GM21515 (cell line): ENCODE measurements at regions not wholly inside any gene's neighbourhood (a gene's known extent, or its start where the extent isn't known, plus 50 kb on each side); places are given as distances from the start of the nearest gene placed in this dataset.
"Not testable (repeated sequence)": the region's sequence is repeated elsewhere in the genome, so short reads cannot be mapped to it uniquely, and the experiment has no call there.

Source experiments
- ATAC-seq: cut with Tn5 transposase; IDR thresholded peaks from one replicate; pipeline ENCODE4 v1.9.1; 2021; ENCODE audit not compliant: unreplicated experiment

DNA sequence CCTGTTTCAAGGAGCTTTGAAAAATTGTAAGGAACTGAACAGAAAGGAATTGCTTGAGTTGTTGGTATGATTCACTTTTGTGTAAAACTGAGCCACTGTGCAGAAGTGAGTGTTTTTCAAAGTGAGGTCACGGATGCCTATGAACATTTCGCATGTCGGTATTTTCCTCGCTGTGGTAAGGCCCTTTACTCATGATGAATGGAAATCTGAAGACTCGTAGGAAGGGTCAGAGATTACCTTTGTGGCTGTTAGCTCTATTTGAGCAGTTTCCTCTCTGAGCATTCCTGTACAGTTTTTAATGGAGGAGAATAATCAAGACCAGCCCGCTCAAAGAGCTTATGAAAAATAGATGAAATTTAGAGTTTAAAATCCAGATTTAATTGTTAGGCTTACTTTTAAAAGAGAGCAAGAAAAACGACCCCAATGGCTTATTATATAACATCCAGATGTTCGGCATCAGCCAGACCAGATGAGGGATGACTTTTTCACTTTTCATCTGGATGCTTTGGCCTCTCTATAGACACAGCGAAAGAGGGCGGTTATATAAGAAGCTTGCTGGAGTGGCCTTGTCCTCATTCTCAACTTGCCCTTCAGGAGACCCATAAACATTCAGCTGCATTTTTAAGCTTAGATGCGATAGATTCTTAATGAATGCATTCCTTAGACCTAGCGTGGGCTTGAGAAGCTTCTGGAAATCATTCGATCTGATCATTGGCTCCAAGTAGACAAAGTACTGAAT lies 99.5 kb downstream of the CD83 start:
- ATAC-seq, result no peak

DNA sequence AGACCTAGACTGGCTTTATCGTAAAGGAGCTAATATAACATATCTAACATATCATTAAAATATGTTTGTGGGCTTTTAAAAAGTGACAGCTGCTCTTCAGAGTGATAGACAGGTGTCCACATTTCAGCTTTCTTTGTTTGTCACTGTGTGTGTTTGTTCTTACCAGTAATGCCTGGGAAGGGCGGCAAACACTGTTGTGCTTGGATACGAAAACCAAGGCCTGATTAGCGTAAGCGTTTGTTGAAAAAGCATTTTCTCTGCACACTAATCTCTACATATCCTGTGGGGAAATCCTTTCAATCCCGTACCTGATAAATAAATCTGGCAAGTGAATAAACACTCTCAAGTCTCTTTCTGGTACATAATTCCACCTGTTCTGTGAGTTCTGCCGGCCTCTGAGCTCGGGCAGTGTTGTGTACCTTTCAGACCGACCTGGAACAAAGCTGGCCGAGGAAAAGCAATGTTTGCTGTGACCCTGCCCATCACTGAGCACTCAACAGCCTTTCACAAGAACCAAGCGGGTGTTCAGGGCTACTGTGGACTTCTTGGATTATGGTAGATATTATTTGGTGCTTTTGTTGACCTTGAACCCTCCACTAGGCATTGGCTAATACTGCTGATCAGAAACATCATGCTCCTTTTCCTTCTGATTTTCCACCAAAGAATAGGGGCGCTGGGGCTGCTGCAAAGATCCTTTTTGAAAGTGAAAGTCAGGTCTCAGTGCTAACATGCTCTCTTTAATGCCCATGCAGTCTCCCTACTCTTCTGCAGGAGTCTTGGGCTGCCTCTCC lies 100.4 kb downstream of the CD83 start:
- no peak for ATAC-seq

DNA sequence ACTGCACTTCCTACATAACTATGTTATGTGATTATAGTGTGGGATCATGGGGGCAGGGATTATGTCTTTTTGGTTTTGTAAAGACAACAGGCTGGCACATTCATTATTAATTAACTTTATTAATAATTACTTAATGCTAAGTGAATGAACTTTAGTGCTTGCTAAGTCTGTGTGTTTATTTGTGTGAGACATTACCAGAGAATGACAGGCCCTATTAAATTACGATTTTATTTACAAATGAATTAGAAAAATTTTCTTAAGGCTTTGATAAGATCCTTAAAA lies 100.9 kb downstream of the CD83 start:
- no peak for ATAC-seq

DNA sequence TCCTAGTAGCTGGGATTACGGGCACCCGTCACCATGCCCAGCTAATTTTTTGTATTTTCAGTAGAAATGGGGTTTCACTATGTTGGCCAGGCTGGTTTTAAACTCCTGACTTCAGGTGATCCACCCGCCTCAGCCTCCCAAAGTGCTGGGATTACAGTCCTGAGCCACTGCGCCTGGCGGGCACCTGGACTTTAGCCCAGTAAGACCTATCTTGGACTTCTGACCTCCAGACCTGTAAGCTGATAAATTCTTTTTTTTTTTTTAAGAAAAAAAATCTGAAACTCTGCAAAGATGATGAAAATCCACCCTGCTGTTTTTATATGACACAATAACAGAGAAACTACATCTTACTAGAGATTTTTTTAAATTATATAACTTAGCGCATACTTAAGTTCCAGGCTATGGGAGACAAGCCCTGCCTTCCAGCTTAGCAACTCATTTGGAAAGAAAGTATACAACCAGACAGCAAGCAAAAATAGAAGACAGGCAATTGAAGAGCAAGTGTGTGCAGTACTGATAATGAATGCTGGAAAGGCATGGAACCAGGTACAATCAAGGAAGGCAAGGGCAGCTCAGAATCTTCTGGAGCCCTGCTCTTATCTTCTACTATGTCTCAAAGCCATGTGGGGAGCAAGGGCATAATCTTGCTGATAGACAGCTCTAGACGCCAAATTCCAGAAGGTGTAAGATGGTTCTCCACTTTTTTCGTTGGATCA lies 104.2 kb downstream of the CD83 start:
- no peak for ATAC-seq

DNA sequence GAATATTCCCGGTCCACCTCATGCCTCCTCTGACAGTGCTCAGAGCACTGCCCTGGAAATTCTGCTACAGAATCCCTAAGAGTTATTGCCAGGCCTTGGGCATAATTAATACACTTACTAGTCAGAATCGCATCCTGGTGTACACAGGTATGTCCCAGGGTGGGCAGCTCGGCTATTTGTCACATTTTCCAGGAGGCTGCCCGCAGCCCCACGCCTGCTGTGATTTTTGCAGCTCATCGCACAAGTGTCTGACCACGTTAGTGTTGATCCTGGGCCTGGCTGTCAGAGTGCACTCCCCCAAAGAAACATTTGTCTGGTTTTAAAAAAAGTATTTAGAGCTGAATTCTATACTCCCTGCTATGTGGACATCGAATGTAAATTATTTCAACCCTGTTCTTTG lies 105.4 kb downstream of the CD83 start:
- ATAC-seq, result no peak

DNA sequence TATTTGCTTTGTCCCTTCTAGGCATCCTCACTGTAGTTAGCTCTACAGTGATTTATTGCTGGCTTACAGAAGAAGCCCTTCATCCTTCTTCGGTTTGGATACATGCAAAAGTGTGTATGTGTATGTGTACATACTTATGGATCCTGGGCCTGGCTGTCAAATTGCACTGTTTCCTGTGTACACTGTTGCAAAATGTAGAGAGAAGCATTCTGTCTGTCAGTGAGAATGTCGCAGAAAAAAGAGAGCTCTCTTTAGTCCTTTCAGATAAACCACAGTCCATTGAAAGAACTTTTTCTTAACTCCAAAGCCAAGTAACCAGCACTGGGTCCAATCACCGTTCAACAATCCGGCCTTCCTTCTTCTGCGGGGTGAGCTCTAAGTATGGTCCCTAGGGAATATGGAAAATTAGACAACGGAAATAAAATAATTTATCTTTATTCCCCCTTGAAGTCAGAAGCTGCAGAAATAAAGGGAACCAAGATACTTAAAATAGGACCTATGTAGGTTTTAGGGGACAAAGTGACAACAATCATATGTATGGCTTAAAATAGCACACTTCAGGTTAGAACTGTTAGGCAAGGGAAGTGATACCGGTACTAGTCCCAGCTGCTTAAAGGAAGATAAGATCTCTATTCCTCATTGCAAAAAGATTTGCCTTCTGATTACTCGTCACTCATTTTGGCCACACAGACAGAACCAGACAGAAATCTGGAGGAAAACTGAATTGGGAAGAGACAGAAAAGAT lies 107.0 kb downstream of the CD83 start:
- ATAC-seq, result no peak

DNA sequence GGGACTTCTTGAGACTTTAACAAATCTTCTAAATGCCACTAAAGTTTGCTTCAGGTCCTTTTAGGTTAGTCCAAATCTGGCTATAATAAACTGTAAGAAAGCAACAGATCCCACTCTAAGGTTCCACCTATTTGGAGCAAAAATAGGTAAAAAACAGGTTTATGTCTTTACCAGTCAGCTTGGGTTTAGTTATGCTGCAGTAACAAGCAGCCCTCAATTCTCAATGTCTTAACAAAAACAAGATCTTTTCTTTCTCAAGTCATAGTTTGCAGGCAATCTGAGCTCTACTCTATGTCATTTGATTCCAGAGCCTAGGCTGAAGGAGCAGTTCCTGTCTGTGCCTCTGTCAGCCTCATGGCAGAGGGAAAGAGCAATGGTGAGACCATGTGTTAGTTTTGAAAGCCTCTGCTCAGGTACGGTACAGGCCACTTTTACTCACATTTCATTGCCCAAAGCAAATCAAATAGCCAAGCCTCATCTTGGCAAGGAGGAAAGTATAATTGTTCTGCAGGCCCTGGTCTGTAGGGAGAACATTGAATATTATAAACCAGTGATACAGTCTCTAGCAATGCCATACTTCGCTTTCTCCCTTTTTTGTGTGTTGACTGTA lies 108.6 kb downstream of the CD83 start:
- ATAC-seq, result no peak

DNA sequence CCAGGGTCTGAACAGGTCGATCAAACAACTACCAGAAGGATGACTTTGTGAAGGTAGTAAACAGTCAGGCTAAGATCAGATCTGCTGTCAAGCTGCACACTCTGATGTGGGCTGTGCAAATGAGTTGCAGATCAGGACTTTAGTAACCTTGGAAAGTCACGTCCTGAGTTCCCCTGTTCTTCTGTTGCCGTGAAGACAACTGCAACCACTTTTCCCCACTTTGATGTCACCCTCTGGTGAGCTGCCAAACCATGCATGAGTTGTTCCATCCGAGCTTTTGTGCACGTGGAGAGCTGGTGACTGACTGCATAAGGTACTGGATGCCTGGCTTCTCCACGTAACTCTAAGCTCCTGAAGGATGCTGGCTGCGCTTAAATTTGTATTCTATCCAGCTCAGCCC lies 111.0 kb downstream of the CD83 start:
- no peak for ATAC-seq

DNA sequence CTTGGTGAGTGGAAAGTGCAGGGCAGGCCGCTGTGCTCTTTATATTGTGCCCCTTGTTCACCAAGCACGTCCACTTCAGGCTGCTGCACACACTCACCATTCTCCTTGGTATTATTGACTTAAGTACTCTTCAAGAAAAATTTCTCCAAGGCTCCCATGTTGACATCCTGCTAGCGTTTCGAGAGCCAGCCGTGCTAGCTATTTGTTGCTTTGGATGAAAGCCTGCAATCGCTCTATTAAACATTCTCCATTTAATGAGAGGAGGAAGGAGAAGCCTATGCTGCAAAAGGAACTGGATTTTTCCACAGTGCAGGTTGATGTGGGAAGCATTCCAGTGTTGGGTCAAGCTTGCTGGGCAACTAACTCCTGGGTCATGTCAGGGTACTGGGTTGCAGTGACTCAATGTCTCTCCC lies 113.5 kb downstream of the CD83 start:
- ATAC-seq, result no peak

DNA sequence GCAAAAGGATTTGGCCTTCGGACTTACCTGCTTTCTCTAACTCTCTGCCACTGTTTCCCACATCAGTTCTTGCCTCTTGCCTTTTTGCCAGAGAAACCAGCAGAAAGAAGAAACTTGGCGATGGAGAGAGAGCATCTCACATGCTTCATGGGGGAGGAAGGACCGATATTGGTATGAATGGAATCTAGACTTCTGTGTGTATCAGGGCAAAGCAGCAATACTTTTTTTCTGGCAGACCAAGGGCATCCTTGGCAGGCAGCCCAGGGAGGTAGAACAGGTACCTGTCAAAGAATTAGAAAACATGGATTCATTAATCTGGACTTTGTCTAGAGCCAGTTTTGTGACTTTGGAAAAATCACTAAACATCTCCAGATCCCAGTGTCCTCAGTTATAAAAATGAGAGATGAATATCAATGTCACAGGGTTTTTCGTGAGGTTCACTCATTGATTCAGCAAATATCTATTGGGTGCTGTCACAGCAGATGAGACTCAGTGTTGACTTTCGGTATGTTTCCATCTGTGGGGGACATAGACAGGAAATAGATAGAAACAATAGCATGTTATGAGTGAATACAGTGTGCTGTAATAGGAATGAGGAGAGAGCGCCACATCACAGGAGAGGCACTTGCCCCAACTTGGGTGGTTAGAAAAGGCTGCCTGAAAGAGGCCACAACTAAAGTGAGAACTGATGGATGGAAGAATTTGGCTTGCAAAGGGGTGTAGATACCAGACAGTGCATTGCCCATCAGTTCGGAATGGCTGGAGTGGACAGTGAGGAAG lies 114.1 kb downstream of the CD83 start:
- ATAC-seq, result no peak

DNA sequence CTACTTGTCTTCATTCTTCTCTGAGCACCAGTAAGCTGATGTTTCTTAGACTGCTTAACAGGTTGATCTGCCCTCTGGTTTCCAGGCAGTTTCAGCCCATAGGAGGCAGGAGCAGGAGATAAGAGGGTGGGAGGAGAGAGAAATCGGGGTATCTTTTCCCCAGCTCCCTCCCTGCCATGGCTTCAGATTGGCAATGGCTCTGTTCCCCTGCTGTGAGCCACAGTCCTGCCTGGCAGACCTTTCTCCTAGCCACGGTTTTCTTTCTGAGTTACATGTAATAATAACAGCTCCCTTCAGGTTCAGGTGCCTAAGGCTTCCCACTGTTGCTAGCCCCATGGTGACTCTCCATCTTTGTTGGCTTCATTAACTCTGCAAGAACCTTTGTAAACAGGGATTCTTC lies 115.3 kb downstream of the CD83 start:
- no peak for ATAC-seq

DNA sequence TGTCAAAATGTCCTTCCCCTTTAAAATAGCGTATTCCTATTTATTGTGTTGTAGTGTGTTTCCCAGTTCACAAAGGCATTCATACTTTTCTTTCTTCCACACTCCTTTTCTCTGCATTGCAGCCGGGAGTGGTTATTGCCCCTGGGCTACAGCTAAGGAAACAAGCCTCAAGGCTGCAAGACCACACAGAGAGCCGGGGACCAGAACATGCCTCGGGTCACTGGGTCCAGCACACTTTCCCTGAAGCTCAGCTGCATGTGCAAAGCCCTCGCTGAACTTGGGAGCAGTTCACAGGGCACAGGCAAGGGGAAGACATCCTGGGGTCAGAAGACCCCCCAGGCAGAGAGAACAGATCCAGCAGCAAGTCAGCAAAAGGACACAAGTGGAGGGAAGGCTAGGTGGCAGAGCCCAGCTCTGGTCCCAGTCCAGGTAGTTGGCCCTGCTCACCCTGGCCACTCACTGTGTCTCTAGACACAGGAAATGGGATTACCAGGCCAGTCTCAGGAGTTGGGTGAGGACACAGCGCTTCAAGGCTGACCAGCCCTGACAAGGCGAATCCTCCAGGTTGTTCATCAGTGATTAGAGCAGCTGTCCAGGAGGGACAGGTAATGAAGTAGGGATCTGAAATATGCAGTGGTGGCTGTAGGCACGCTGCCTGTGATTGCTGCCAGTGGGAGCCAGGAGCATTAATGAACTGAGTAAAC lies 118.2 kb downstream of the CD83 start:
- no peak for ATAC-seq

DNA sequence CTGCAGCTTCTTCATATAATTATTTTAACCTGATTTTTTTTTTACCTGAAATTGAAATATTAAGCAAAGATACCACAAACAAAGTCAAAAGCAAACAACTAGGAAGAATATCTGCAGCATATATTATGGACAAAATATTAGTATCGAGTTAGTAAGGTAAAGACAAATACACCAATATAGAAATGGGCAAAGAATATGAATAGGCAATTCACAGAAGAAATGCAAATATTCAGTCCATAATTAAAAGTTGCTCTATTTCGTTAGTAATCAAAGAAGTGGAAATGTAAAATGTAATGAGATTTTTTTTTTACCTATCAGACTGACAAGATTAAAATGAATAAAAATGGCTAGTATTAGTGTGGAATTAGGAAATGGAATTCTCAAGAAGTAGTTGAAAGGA lies 121.5 kb downstream of the CD83 start:
- no peak for ATAC-seq

DNA sequence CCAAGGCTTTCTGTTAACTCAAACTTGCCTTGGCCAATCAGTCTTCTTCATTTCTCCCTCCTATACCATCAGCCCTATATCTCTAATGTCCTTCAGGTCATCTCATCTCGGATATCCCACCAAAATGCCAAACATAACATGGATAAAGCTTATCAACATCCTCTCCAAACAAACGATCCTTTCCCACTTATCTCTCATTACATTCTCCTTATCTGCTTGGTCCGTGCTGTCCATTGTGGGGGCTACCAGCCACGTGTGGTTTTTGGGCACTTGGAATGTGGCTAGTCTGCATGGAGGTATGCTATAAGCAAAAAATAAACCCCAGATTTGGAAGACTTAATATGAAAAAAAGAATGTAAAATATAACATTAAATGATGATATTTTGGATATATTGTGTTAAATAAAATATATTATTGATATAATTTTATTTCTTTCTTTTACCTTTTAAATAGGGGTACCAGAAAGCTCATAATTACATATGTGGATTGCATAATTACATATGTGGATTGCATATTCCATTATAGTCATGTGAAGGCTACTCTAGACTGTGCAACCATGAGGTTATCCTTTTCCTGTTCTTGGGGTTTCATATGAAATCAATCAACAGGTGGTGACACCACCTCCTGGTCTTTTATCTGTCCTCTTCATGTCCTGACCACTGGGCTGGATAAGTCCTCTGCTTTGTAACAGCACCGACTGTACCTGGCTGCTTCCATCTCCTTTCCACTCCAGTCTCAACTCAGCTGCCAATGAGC lies 123.0 kb downstream of the CD83 start:
- ATAC-seq, result no peak

DNA sequence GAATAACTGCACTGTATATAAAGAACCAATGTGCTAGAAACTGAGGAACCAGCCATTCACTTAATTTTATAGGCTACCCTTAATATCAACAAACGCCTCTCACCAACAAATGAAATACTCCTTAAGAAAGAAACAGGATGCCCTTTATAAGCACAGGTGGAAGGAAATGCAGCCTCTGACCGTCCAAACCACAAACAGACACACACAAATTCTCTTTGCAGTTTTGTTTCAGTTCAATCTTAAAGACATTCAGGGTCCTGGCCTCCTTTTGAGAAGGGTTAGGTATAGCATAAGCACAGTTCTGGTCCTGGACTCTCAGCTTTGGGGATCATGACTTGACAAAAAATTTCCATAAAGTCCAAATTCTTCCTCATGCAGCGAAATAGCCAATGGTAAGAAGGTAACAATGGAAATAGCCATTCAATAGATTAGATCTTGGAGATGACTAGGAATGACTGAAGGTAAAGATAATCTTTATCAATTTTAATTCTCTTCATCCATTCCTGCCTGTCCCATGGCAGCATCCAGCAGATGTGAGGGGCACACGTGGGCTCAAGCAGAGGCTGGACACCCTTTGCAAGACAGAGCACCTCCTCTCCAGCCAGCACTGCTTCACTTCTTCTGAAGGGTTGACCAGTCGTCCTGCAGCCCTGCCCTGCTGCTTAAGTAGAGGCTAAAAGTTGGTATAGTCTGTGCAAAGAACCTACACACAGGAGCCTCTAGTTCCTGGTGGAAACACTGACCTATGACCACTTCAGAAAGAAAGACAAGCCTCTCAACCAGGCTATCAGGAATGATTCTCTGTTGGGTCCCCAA lies 123.9 kb downstream of the CD83 start:
- ATAC-seq, result no peak

DNA sequence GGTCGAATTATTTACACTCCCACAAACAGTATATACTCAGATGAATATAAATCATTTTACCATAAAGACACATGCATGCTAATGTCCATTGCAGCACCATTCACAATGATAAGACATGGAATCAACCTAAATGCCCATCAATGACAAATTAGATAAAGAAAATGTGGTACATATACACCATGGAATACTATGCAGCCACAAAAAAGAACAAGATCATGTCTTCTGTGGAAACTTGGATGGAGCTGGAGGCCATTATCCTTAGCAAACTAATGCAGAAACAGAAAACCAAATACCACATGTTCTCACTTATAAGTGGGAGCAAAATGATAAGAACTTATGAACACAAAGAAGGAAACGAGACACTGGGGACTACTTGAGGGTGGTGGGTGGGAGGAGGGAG lies 125.3 kb downstream of the CD83 start:
- ATAC-seq, result not testable (repeated sequence)

DNA sequence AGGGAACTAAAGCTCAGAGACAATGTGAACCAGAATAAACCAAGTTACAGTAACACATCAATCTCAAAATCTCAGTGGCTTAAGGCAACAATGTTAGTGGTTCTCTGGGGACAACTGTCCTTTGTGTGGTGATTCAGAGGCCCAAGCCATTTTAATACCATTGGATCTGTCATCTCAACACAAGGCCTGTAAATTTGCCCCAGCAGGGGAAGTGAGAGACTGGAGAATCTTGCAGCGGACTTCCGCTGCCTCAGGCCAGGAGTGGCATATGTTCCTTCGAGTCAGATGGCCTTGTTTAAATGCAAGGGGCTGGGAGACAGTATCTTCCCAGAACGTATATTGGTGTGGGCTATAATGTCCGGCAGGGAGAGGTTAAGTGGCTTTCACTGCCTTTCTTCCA lies 126.0 kb downstream of the CD83 start:
- no peak for ATAC-seq

DNA sequence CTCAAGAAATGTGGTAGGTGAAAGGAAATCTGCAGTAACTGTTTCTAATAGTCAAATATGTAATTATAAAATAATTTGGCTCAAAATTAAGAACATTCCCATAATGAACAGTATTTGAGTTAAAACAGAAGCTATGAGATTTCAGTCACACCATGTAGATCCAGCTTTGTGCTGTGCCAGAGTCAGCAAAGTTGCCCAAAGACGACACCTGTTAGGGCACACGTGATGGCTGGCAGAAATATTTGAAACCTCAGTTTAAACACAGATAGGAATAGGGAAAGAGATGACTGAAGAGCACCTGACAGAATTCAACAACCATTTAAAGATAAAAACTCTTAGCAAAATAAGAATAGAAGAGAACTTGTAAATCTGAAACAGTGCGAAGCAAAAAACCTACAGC lies 129.3 kb downstream of the CD83 start:
- no peak for ATAC-seq
